GM12878 (cell line): ENCODE measurements at regions not wholly inside any gene's neighbourhood (a gene's known extent, or its start where the extent isn't known, plus 50 kb on each side); places are given as distances from the start of the nearest gene placed in this dataset.

Experiments used
- ATAC-seq: fragments of 200-7000 bp; cut with Tn5 transposase; 3 replicates; pipeline ENCODE4 v1.9.1; 2020; ENCODE audit warnings: mild to moderate bottlenecking, moderate library complexity
- BruUV-seq: library from RNA; stranded (reverse); fragments of 400-500 nt; replicated peaks from 2 replicates; lab custom pipeline; 2021; lab: Mats Ljungman, UMichigan
- CTCF ChIA-PET: fragments of 300-600 bp; sonication (Branson Sonifier 250); formaldehyde crosslinking; extraction: SDS; loops from one replicate; lab custom pipeline; 2021; ENCODE audit warnings: inconsistent platforms; lab: Yijun Ruan, JAX
- POLR2A ChIA-PET: fragments of 350-600 bp; formaldehyde crosslinking; extraction: SDS; loops from one replicate; lab custom pipeline; 2021; ENCODE audit warnings: inconsistent platforms; lab: Charles Lee
- RAD21 ChIA-PET: fragments of 300-600 bp; sonication (Branson Sonifier 250); formaldehyde crosslinking; loops from one replicate; lab custom pipeline; 2023; ENCODE audit warnings: antibody characterized with exemption; ENCODE audit not compliant: unreplicated experiment; lab: Charles Lee
- SMC1A ChIA-PET: fragments of 300-600 bp; sonication (Branson Sonifier 250); formaldehyde crosslinking; loops from one replicate; lab custom pipeline; 2023; ENCODE audit not compliant: unreplicated experiment, uncharacterized antibody; lab: Charles Lee
- DNase-seq: peaks from one replicate; pipeline ENCODE4 v3.0.0-alpha.2; 2011; ENCODE audit warnings: low read depth, low spot score
- FAIRE-seq: peaks from 3 replicates; lab custom pipeline; 2011; peaks lifted over from hg19 to GRCh38; lab: Jason Lieb, UNC
- H2AFZ ChIP-seq: 2 replicates; pipeline ENCODE4 v1.6.0; 2011; ENCODE audit warnings: low read depth, low read length, control low read depth; ENCODE audit not compliant: control insufficient read depth
- H3K27ac ChIP-seq: 2 replicates; pipeline ENCODE4 v1.5.1; 2011; ENCODE audit warnings: control low read depth; ENCODE audit not compliant: control insufficient read depth, insufficient read depth
- H3K27me3 ChIP-seq, 2 experiments: replicated peaks in 1 of 2; 2 replicates each; pipeline versions ENCODE4 v1.6.0 to v1.6.1; 2011; ENCODE audit warnings: low read length in 1 of 2; ENCODE audit not compliant: control insufficient read depth in 2 of 2, insufficient read depth in 2 of 2
- H3K36me3 ChIP-seq, 2 experiments: 2 replicates each; pipeline ENCODE4 v1.5.1; 2011; ENCODE audit warnings: low read length in 1 of 2; ENCODE audit not compliant: control insufficient read depth in 2 of 2, insufficient read depth in 2 of 2
- H3K4me1 ChIP-seq: 2 replicates; pipeline ENCODE4 v1.6.1; 2011; ENCODE audit warnings: mild to moderate bottlenecking, low read length, moderate library complexity, mixed read lengths; ENCODE audit not compliant: control insufficient read depth, insufficient read depth
- H3K4me2 ChIP-seq: 2 replicates; pipeline ENCODE4 v1.6.0; 2011; ENCODE audit warnings: control low read depth; ENCODE audit not compliant: control insufficient read depth, insufficient read depth
- H3K4me3 ChIP-seq: fragments of 200-600 bp; sonication (generic); 2 replicates; pipeline ENCODE4 v1.5.1; 2016
- H3K79me2 ChIP-seq: 2 replicates; pipeline ENCODE4 v1.6.0; 2011; ENCODE audit warnings: low read length; ENCODE audit not compliant: control insufficient read depth, insufficient read depth
- H3K9ac ChIP-seq: 2 replicates; pipeline ENCODE4 v1.8.0; 2011; ENCODE audit warnings: low read length, control low read depth, mixed read lengths; ENCODE audit not compliant: control insufficient read depth, insufficient read depth
- H3K9me3 ChIP-seq: replicated peaks from 3 replicates; pipeline ENCODE4 v1.5.1; 2011; ENCODE audit warnings: mild to moderate bottlenecking, low read length; ENCODE audit not compliant: control insufficient read depth, insufficient read depth
- H4K20me1 ChIP-seq: 2 replicates; pipeline ENCODE4 v1.6.0; 2011; ENCODE audit not compliant: control insufficient read depth, insufficient read depth
- ATF3 ChIP-seq: IDR thresholded peaks from 2 replicates; pipeline ENCODE4 v1.6.1; 2011; ENCODE audit warnings: low read depth, mild to moderate bottlenecking, low read length, moderate library complexity, borderline replicate concordance; ENCODE audit errors: extremely low read depth
- BCL11A ChIP-seq: IDR thresholded peaks from 2 replicates; pipeline ENCODE4 v1.6.1; 2011; ENCODE audit warnings: low read depth, low read length
- CEBPB ChIP-seq, 2 experiments: fragments of 150-350 bp in 1 of 2; IDR thresholded peaks; 2 replicates each; pipeline ENCODE4 v1.6.1; 2012 to 2014; ENCODE audit warnings: low read depth in 2 of 2, low read length in 2 of 2, borderline replicate concordance in 1 of 2, inconsistent platforms in 1 of 2
- CHD1 ChIP-seq: IDR thresholded peaks from 2 replicates; pipeline ENCODE4 v1.6.1; 2012; ENCODE audit warnings: low read depth, low read length, improper control_type of control experiment
- DPF2 ChIP-seq: fragments of 450-650 bp; IDR thresholded peaks from 2 replicates; pipeline ENCODE4 v1.6.1; 2017; ENCODE audit warnings: mild to moderate bottlenecking
- IKZF2 ChIP-seq, 2 experiments: fragments of 450-650 bp; IDR thresholded peaks; 2 replicates each; pipeline ENCODE4 v1.6.1; 2017; ENCODE audit warnings: mild to moderate bottlenecking in 2 of 2, moderate library complexity in 2 of 2
- MTA3 ChIP-seq: IDR thresholded peaks from 2 replicates; pipeline ENCODE4 v1.6.1; 2012; ENCODE audit warnings: low read length, inconsistent platforms, borderline replicate concordance
- SMC3 ChIP-seq: IDR thresholded peaks from 2 replicates; pipeline ENCODE4 v1.6.1; 2011; ENCODE audit warnings: low read length, improper control_type of control experiment, borderline replicate concordance
- SPI1 ChIP-seq: IDR thresholded peaks from 2 replicates; pipeline ENCODE4 v1.6.1; 2011; ENCODE audit warnings: low read depth, mild to moderate bottlenecking, low read length, moderate library complexity, borderline replicate concordance; ENCODE audit not compliant: insufficient read depth
- STAT3 ChIP-seq: IDR thresholded peaks from 2 replicates; pipeline ENCODE4 v1.6.1; 2011; ENCODE audit warnings: low read depth, low read length, improper control_type of control experiment
- ZNF384 ChIP-seq: IDR thresholded peaks from 2 replicates; pipeline ENCODE4 v1.6.1; 2012; ENCODE audit warnings: low read depth, mild to moderate bottlenecking, low read length, improper control_type of control experiment, borderline replicate concordance
- ZNF592 ChIP-seq: fragments of 450-650 bp; IDR thresholded peaks from 2 replicates; pipeline ENCODE4 v1.6.1; 2017; ENCODE audit warnings: mild to moderate bottlenecking, moderate library complexity
- WGBS: methylation state at CpG from one replicate; pipeline ENCODE4 v1.1.6; 2016; ENCODE audit warnings: low lambda C conversion rate; ENCODE audit not compliant: insufficient replicate concordance, insufficient coverage; ENCODE audit errors: missing lambda C conversion rate; 5-methylcytosine and 5-hydroxymethylcytosine counted together
- in situ Hi-C: fragments of 300-500 bp; cut with MboI; formaldehyde crosslinking; loops from 9 replicates; pipeline ENCODE4 v1.14.3; 2018; ENCODE audit warnings: mixed read lengths
- intact Hi-C: fragments of 100-400 bp; cut with micrococcal nuclease; formaldehyde crosslinking; loops from one replicate; pipeline ENCODE4 v1.14.2; 2022; ENCODE audit not compliant: unreplicated experiment

GRCh38 chr6:166777096-166777630, 150.1 kb upstream of the RPS6KA2 start:
- intact Hi-C loops (loop anchor here (5.0 kb wide), 2 partner anchors 515 to 575 kb away; partner anchors contain the start of gene UNC93A), in situ Hi-C loops (loop anchor here (5.0 to 10.0 kb wide), 2 partner anchors 215 to 358 kb away; no protein-coding TSS in a partner anchor)
- WGBS, result 48% methylated on average over 14 of the region's 14 CpGs
- DNase-seq, result no peak
- H3K4me2 ChIP-seq, result no peak overlapping the region
- H3K9ac ChIP-seq, result no peak overlapping the region
- no peak overlapping the region for H3K27ac ChIP-seq
- ChIA-PET CTCF (interaction anchor here (0.6 to 5.4 kb wide), 6 partner anchors 10 to 586 kb away, joined by 3 to 54 read pairs (median 10); no protein-coding TSS in a partner anchor), SMC1A (interaction anchor here (1.4 to 8.8 kb wide), 2 partner anchors 11 to 211 kb away, joined by 3 to 57 read pairs; no protein-coding TSS in a partner anchor), RAD21 (interaction anchor here (1.0 to 2.7 kb wide), 2 partner anchors 213 to 364 kb away, joined by 3 to 19 read pairs; no protein-coding TSS in a partner anchor), POLR2A (no interaction called here)
- no peaks in the 10 kb centered on the region for H3K27me3 ChIP-seq
- H3K79me2 ChIP-seq, result no peaks in the 10 kb centered on the region
- no TSS peak for BruUV-seq
- no peak for ATAC-seq
- no peak overlapping the region for H2AFZ ChIP-seq
- no peaks in the 10 kb centered on the region for H3K4me1 ChIP-seq
- no peaks in the 10 kb centered on the region for H4K20me1 ChIP-seq
- H3K36me3 ChIP-seq, result no peaks in the 10 kb centered on the region
- H3K4me3 ChIP-seq, result no peak overlapping the region
- no peak for FAIRE-seq
- no peak for TF ChIP-seq CHD1
- peak; percentile 8; the same call in 1 of the 2 replicates for TF ChIP-seq SPI1
- H3K9me3 ChIP-seq, result no peaks in the 10 kb centered on the region

- Histone ChIP-seq H3K4me1 (no peaks in the 10 kb centered on the region), H3K36me3 (no peaks in the 10 kb centered on the region), H3K79me2 (no peaks in the 10 kb centered on the region), H2AFZ (no peak overlapping the region), H3K9me3 (no peaks in the 10 kb centered on the region), H4K20me1 (no peaks in the 10 kb centered on the region), H3K27me3 (no peaks in the 10 kb centered on the region), H3K4me3 (no peak overlapping the region), H3K4me2 (no peak overlapping the region), H3K27ac (no peak overlapping the region), H3K9ac (no peak overlapping the region)
- in situ Hi-C loops, result loop anchor here (5.0 to 10.0 kb wide), 2 partner anchors 216 to 358 kb away; no protein-coding TSS in a partner anchor
- CTCF ChIA-PET, result interaction anchor here (0.6 to 5.4 kb wide), 10 partner anchors 9 to 587 kb away, joined by 3 to 54 read pairs (median 10); no protein-coding TSS in a partner anchor
- intact Hi-C loops, result loop anchor here (5.0 kb wide), 2 partner anchors 516 to 576 kb away; partner anchors contain the start of gene UNC93A
- DNase-seq, result no peak
- SMC1A ChIA-PET, result interaction anchor here (1.3 to 8.8 kb wide), 4 partner anchors 9 to 212 kb away, joined by 3 to 57 read pairs (median 4); no protein-coding TSS in a partner anchor
- RAD21 ChIA-PET, result interaction anchor here (1.5 to 2.7 kb wide), 3 partner anchors 213 to 376 kb away, joined by 3 to 35 read pairs (median 19); no protein-coding TSS in a partner anchor
- POLR2A ChIA-PET, result no interaction called here
- ATAC-seq, result no peak
- WGBS, result 72% methylated on average over 12 of the region's 12 CpGs
- FAIRE-seq, result no peak
- TF ChIP-seq BCL11A (no peak), ZNF384 (no peak), DPF2 (no peak), STAT3 (no peak), SMC3 (no peak), ATF3 (no peak), ZNF592 (no peak), CEBPB (IDR thresholded peaks at IDR 0.05; ENCODE audit: borderline replicate concordance in 1 of 2, low read depth in 2 of 2, low read length in 2 of 2) (no peak), IKZF2 (IDR thresholded peaks at IDR 0.05) (no peak), MTA3 (no peak)
- BruUV-seq, result no TSS peak
These were observed 149.5 kb upstream of the RPS6KA2 start for GRCh38 chr6:166776571-166776970.
